Tibial nerve (tissue), 3 donors: ENCODE measurements at regions not wholly inside any gene's neighbourhood (a gene's known extent, or its start where the extent isn't known, plus 50 kb on each side); places are given as distances from the start of the nearest gene placed in this dataset.

Experiments used
- CTCF ChIP-seq, 5 experiments: fragments of 200-600 bp in 3 of 5; fragments of 450-650 bp in 2 of 5; sonication (generic) in 3 of 5; IDR thresholded peaks; one replicate each; pipeline ENCODE4 v1.5.1; 2016 to 2019; ENCODE audit warnings: antibody characterized with exemption in 5 of 5, mild to moderate bottlenecking in 3 of 5, moderate library complexity in 2 of 5
- POLR2A ChIP-seq, 2 donors: fragments of 450-650 bp; IDR thresholded peaks; one replicate each; pipeline ENCODE4 v1.6.1; 2017; ENCODE audit warnings: antibody characterized with exemption in 2 of 2, mild to moderate bottlenecking in 2 of 2, moderate library complexity in 2 of 2

DNA sequence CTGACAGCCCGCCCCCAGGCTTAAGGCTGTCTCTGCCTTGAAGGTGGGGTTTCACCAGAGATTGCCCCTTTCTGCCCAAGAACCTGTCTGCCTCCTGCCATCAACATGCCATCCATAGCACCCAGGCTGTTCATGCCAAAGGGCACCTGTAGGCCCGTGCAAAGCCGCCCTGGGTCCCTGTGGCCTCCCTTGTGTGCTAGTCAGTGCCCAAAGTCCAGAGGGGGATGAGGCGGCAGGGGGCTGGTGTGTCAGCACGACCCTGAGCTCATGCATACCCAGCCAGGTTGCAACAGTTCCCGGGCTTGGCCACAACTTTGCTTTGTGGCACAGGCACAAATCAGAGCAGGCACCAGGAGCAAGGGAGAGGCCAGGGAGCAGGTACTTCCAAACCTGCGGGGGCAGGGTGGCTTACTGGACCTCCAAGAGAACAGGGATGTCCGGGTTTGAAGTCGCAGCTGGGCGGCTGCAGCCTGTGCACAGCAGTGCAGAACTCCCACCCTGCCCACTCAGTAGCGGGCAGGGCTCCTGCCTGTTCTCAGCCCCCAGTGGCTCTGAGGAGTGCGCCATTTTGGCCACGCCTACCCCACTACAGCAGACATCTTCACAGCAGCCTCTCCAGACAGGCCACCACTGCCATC, 671.1 kb upstream of the GRM3 start:
- TF ChIP-seq POLR2A (IDR thresholded peaks at IDR 0.05) (no peak), CTCF (IDR thresholded peaks at IDR 0.05) (no peak)
